ENCODE measurements at regions not wholly inside any gene's neighbourhood (a gene's known extent, or its start where the extent isn't known, plus 50 kb on each side); places are given as distances from the start of the nearest gene placed in this dataset.

DNA sequence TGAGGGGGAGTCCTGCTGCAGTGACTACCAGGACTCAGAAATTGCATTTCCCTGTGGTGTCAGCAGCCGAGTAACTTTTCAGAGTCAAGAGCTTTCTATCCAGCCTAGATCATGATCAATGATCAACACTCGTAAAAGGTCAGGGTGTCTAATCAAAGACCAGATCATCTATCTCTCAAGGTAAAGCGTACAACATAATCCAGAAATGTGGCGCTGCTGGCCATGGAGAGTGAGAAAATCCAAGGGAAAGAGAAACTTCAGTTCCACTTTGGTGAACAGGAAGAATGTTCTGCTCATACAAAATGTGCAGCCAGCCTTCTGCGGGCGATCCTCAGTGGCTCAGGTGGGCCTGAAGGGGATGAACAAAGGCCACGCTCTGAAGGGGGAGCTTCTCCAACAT lies 1005.8 kb upstream of the NR2F2 start:
- no peak for TF ChIP-seq EZH2 (IDR thresholded peaks at IDR 0.05; ENCODE audit: borderline replicate concordance, low read length)
- TF ChIP-seq, protein P1, sequence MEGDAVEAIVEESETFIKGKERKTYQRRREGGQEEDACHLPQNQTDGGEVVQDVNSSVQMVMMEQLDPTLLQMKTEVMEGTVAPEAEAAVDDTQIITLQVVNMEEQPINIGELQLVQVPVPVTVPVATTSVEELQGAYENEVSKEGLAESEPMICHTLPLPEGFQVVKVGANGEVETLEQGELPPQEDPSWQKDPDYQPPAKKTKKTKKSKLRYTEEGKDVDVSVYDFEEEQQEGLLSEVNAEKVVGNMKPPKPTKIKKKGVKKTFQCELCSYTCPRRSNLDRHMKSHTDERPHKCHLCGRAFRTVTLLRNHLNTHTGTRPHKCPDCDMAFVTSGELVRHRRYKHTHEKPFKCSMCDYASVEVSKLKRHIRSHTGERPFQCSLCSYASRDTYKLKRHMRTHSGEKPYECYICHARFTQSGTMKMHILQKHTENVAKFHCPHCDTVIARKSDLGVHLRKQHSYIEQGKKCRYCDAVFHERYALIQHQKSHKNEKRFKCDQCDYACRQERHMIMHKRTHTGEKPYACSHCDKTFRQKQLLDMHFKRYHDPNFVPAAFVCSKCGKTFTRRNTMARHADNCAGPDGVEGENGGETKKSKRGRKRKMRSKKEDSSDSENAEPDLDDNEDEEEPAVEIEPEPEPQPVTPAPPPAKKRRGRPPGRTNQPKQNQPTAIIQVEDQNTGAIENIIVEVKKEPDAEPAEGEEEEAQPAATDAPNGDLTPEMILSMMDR (IDR thresholded peaks at IDR 0.05; ENCODE audit: low read length) = no peak
- Histone ChIP-seq H3K79me2 (ENCODE audit: insufficient read depth, low read length) (no peaks in the 10 kb centered on the region), H4K20me1 (ENCODE audit: insufficient read depth, low read length) (no peaks in the 10 kb centered on the region), H3K4me1 (ENCODE audit: insufficient read depth, low read length, severe bottlenecking) (no peaks in the 10 kb centered on the region), H3K4me3 (ENCODE audit: low read depth, low read length, poor library complexity, severe bottlenecking) (no peak overlapping the region), H3K9me2 (ENCODE audit: low read depth, low read length) (no peaks in the 10 kb centered on the region), H3F3A (ENCODE audit: insufficient read depth, low read length) (no peaks in the 10 kb centered on the region), H3K27me3 (ENCODE audit: insufficient read depth, low read length) (no peaks in the 10 kb centered on the region), H3K9me3 (ENCODE audit: low read length) (no peaks in the 10 kb centered on the region), H2AFZ (ENCODE audit: low read length) (no peak overlapping the region), H3K9ac (ENCODE audit: low read length) (no peak overlapping the region), H3K4me2 (ENCODE audit: low read length) (no peak overlapping the region), H3K36me3 (ENCODE audit: insufficient read depth, low read length) (no peaks in the 10 kb centered on the region), H3K27ac (ENCODE audit: low read depth, low read length, poor library complexity, severe bottlenecking) (no peak overlapping the region)

DNA sequence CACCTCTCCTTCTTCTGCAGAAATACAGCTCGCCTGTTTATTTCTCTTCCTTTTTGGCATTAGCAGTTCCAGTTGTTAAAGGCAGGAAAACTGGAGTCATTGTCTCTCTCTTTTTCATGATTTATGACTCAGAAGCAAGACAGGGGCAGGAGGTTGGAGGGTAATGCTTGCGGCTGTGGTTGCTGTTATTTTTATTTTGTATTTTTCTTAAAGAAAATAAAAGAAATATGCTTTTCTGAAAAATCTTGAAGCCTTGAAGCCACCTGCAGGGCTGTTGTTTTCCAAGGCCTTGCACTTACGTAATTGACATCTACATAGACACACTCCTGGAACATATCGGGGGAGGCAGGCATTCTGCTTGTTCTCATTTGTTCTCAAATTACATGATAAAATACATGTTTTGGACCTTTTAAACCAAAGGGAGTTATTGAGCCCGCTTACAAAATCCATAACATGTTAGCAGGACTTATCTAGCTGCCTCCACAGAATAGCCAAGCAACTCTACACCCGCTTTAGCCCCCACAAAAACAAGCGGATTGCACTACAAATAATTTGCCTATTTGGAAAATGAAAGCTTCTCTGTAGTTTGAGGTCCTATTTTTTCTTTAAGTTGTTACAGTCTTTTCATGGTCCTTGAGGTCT lies 1004.6 kb upstream of the NR2F2 start:
- Histone ChIP-seq H3K4me1 (ENCODE audit: insufficient read depth, low read length, severe bottlenecking) (no peaks in the 10 kb centered on the region), H3F3A (ENCODE audit: insufficient read depth, low read length) (no peaks in the 10 kb centered on the region), H3K4me3 (ENCODE audit: low read depth, low read length, poor library complexity, severe bottlenecking) (no peak overlapping the region), H3K9me2 (ENCODE audit: low read depth, low read length) (no peaks in the 10 kb centered on the region), H3K27ac (ENCODE audit: low read depth, low read length, poor library complexity, severe bottlenecking) (no peak overlapping the region), H3K9me3 (ENCODE audit: low read length) (no peaks in the 10 kb centered on the region), H4K20me1 (ENCODE audit: insufficient read depth, low read length) (no peaks in the 10 kb centered on the region), H3K36me3 (ENCODE audit: insufficient read depth, low read length) (no peaks in the 10 kb centered on the region), H3K9ac (ENCODE audit: low read length) (no peak overlapping the region), H2AFZ (ENCODE audit: low read length) (no peak overlapping the region), H3K79me2 (ENCODE audit: insufficient read depth, low read length) (no peaks in the 10 kb centered on the region), H3K4me2 (ENCODE audit: low read length) (no peak overlapping the region), H3K27me3 (ENCODE audit: insufficient read depth, low read length) (no peaks in the 10 kb centered on the region)
- TF ChIP-seq EZH2 (IDR thresholded peaks at IDR 0.05; ENCODE audit: borderline replicate concordance, low read length) = no peak
- TF ChIP-seq, protein P1 (IDR thresholded peaks at IDR 0.05; ENCODE audit: low read length) = no peak

DNA sequence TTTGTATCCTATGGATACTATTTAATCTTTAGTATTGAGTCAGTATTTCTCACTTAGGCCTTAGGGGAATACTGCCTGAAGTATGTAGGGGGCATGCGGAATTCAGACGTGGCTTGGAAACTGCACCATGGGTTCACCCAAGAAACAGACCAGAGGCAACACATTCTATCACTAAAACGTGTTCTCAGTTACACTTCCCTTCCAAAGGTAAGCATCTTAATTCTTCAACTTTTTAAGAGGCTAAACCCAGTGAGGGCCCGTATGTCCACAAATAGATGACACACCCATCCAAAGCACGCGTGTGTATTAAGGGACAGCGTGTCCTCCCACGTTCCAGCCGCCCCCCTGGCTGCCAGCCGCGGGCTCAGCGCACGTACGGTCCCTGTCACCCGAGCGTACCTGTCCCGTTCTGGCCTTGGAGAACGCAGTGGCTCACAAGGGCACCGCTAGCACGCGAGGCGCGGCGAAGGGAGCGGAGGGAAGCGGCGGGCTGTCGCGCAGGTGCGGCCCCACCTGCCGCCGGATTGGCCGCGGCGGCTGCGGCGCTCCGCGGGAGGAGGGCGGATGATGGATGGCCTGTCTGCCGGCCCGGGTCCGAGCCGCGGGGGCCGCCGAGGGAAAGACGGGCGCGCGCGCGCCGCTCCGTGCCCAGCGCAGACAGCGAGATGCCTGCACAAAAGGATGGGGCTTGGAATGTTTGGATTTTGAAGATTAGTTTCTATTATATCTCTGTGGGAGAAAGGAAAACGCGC lies 1003.9 kb upstream of the NR2F2 start:
- no peak overlapping the region for H3K4me2 ChIP-seq (ENCODE audit: low read length)
- no peak overlapping the region for H2AFZ ChIP-seq (ENCODE audit: low read length)
- H4K20me1 ChIP-seq (ENCODE audit: insufficient read depth, low read length) = no peaks in the 10 kb centered on the region
- no peaks in the 10 kb centered on the region for H3K4me1 ChIP-seq (ENCODE audit: insufficient read depth, low read length, severe bottlenecking)
- no peaks in the 10 kb centered on the region for H3K9me2 ChIP-seq (ENCODE audit: low read depth, low read length)
- no peaks in the 10 kb centered on the region for H3F3A ChIP-seq (ENCODE audit: insufficient read depth, low read length)
- no peaks in the 10 kb centered on the region for H3K9me3 ChIP-seq (ENCODE audit: low read length)
- no peak for TF ChIP-seq EZH2 (IDR thresholded peaks at IDR 0.05; ENCODE audit: borderline replicate concordance, low read length)
- TF ChIP-seq, protein P1 (IDR thresholded peaks at IDR 0.05; ENCODE audit: low read length) = no peak
- H3K27ac ChIP-seq (ENCODE audit: low read depth, low read length, poor library complexity, severe bottlenecking) = no peak overlapping the region
- no peaks in the 10 kb centered on the region for H3K79me2 ChIP-seq (ENCODE audit: insufficient read depth, low read length)
- H3K9ac ChIP-seq (ENCODE audit: low read length) = no peak overlapping the region
- H3K36me3 ChIP-seq (ENCODE audit: insufficient read depth, low read length) = no peaks in the 10 kb centered on the region
- H3K4me3 ChIP-seq (ENCODE audit: low read depth, low read length, poor library complexity, severe bottlenecking) = no peak overlapping the region
- H3K27me3 ChIP-seq (ENCODE audit: insufficient read depth, low read length) = no peaks in the 10 kb centered on the region
